ENCODE measurements at regions not wholly inside any gene's neighbourhood (a gene's known extent, or its start where the extent isn't known, plus 50 kb on each side); places are given as distances from the start of the nearest gene placed in this dataset.

GRCh38 chr4:92198711-92199110 is 105.1 kb upstream of the GRID2 start:
- TF ChIP-seq CTCF (IDR thresholded peaks at IDR 0.05; ENCODE audit: borderline replicate concordance, insufficient read depth, low read depth, low read length) = no peak
- H3K4me3 ChIP-seq (ENCODE audit: low read depth, low read length) = no peak overlapping the region

- no peak overlapping the region for H3K4me3 ChIP-seq (ENCODE audit: low read depth, low read length)
- TF ChIP-seq CTCF (IDR thresholded peaks at IDR 0.05; ENCODE audit: borderline replicate concordance, insufficient read depth, low read depth, low read length) = no peak
Measured at GRCh38 chr4:92199135-92199534, 104.6 kb upstream of the GRID2 start.

- no peak for TF ChIP-seq CTCF (IDR thresholded peaks at IDR 0.05; ENCODE audit: borderline replicate concordance, insufficient read depth, low read depth, low read length)
- no peak overlapping the region for H3K4me3 ChIP-seq (ENCODE audit: low read depth, low read length)
Measured at GRCh38 chr4:92210906-92211305, 92.9 kb upstream of the GRID2 start.

- no peak for TF ChIP-seq CTCF (IDR thresholded peaks at IDR 0.05; ENCODE audit: borderline replicate concordance, insufficient read depth, low read depth, low read length)
- H3K4me3 ChIP-seq (ENCODE audit: low read depth, low read length) = no peak overlapping the region
Measured at GRCh38 chr4:92215476-92215875, 88.3 kb upstream of the GRID2 start.

DNA sequence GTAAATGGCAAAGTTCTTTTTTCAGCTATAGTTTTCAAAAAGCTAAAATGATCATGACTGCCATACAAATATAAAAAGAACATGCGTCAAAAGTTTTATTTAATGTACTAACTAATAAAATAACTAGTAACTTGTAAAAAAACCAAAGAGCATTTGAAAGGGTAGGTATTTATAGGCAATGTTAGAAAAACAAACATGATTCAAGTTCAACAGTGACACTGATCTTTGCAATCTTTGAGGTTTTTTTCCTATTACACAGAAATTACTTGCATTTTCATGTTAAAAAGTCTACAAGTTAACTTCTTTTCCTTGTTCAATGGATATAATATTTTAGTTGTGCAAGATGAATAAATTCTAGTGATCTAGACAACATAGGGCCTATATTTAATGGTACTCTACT is 72.3 kb upstream of the GRID2 start:
- no peak for TF ChIP-seq CTCF (IDR thresholded peaks at IDR 0.05; ENCODE audit: borderline replicate concordance, insufficient read depth, low read depth, low read length)
- no peak overlapping the region for H3K4me3 ChIP-seq (ENCODE audit: low read depth, low read length)

DNA sequence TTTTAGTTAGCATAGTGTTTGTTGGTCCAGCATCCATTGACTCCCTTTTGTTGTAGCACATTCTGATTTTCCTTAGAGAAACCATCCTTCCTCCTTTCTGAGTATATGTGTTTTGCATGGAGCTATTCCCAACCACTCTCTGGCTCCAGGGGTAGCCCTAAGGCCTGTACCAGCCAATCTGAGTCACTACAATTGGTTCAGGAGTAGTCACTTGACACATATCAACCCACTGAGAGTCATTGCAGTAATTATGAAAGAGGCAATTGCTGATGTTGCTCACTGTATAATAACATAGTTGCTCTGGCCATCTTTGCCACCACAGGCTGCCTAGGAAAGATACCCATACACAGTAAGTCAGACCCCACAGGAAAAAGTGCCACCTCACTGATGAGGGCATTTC is 71.2 kb upstream of the GRID2 start:
- no peak overlapping the region for H3K4me3 ChIP-seq (ENCODE audit: low read depth, low read length)
- TF ChIP-seq CTCF (IDR thresholded peaks at IDR 0.05; ENCODE audit: borderline replicate concordance, insufficient read depth, low read depth, low read length) = no peak

DNA sequence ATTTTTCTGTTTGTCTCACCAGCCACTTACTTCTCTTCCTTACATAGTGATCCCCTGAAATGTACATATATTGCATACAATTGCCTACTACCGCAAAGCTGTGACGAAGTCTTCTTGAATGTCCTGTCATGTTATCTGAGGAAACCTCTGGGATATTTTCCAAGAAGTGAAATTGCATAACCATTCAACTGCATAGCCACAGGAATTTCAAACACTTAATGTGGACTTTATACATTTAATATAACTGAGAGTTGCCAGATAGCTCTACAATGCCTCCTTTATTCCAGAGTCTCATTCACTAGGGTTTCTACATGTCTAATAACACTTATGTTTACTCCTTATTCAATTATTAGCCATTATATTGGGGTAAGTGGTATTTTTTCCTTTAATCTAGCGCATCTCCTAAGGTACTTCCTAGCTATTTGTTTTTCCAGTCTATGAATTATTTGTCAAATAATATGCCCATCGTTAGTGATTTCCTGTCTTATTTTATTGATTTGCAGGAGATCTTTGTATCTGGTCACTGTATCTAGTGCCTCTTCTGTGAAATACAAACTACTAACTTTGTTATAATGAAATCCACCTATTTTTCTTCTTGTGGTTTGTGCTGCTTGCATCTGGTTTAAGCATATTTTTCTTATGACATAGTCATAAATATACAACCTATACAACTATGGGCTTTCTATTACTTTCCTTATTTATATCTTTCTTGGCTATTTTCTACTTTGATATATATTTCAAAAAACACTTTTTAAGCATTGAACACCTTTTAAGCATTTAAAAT is 69.2 kb upstream of the GRID2 start:
- no peak overlapping the region for H3K4me3 ChIP-seq (ENCODE audit: low read depth, low read length)
- no peak for TF ChIP-seq CTCF (IDR thresholded peaks at IDR 0.05; ENCODE audit: borderline replicate concordance, insufficient read depth, low read depth, low read length)
